ENCODE measurements at regions not wholly inside any gene's neighbourhood (a gene's known extent, or its start where the extent isn't known, plus 50 kb on each side); places are given as distances from the start of the nearest gene placed in this dataset.
"Not testable (repeated sequence)": the region's sequence is repeated elsewhere in the genome, so short reads cannot be mapped to it uniquely, and the experiment has no call there.

GRCh38 chr2:44102790-44103562, 65.7 kb upstream of the PPM1B start:
- Mint-ChIP-seq H3K36me3 (no peaks in the 10 kb centered on the region), H3K27me3 (ENCODE audit: low read depth in 2 of 2) (no peaks in the 10 kb centered on the region), H3K9me3 (no peaks in the 10 kb centered on the region), H3K4me3 (no peak overlapping the region), H3K4me1 (peaks cover 21% of the 10 kb centered on the region in 2 donors), H3K27ac (no peak overlapping the region)
- H3K4me3 ChIP-seq (ENCODE audit: low read length) = no peak overlapping the region
- intact Hi-C loops (cut with micrococcal nuclease) = no loop called here
- no peaks in the 10 kb centered on the region for H3K36me3 ChIP-seq (ENCODE audit: control insufficient read depth, insufficient read depth, low read length)
- WGBS (ENCODE audit: insufficient coverage) = 81% methylated on average over 8 of the region's 8 CpGs
- DNase-seq (no peak), ATAC-seq (no peak)
- no peaks in the 10 kb centered on the region for H3K9me3 ChIP-seq (ENCODE audit: control insufficient read depth, insufficient read depth, low read length)
- no peak for TF ChIP-seq CTCF (IDR thresholded peaks at IDR 0.05)
- no peaks in the 10 kb centered on the region for H3K27me3 ChIP-seq (ENCODE audit: control insufficient read depth, insufficient read depth, low read length)
- no peak overlapping the region for H3K27ac ChIP-seq (ENCODE audit: low read length)
- peaks cover 15% of the 10 kb centered on the region for H3K4me1 ChIP-seq (ENCODE audit: control insufficient read depth, insufficient read depth, low read length)

GRCh38 chr2:44103639-44104038, 65.0 kb upstream of the PPM1B start:
- peaks cover 15% of the 10 kb centered on the region for H3K4me1 ChIP-seq (ENCODE audit: control insufficient read depth, insufficient read depth, low read length)
- Mint-ChIP-seq H3K4me3 (no peak overlapping the region), H3K9me3 (no peaks in the 10 kb centered on the region), H3K27ac (no peak overlapping the region), H3K27me3 (ENCODE audit: low read depth in 2 of 2) (no peaks in the 10 kb centered on the region), H3K4me1 (peaks cover 16 to 18% of the 10 kb centered on the region in 2 donors), H3K36me3 (no peaks in the 10 kb centered on the region)
- 94% methylated on average over 6 of the region's 6 CpGs for WGBS (ENCODE audit: insufficient coverage)
- no peak overlapping the region for H3K4me3 ChIP-seq (ENCODE audit: low read length)
- ATAC-seq = no peak
- TF ChIP-seq CTCF (IDR thresholded peaks at IDR 0.05) = no peak
- H3K9me3 ChIP-seq (ENCODE audit: control insufficient read depth, insufficient read depth, low read length) = no peaks in the 10 kb centered on the region
- H3K27me3 ChIP-seq (ENCODE audit: control insufficient read depth, insufficient read depth, low read length) = no peaks in the 10 kb centered on the region
- H3K27ac ChIP-seq (ENCODE audit: low read length) = no peak overlapping the region
- no peaks in the 10 kb centered on the region for H3K36me3 ChIP-seq (ENCODE audit: control insufficient read depth, insufficient read depth, low read length)
- intact Hi-C loops (cut with micrococcal nuclease) = no loop called here
- DNase-seq = no peak

GRCh38 chr2:44104855-44105271, 63.8 kb upstream of the PPM1B start:
- no peak for TF ChIP-seq CTCF (IDR thresholded peaks at IDR 0.05)
- H3K4me3 ChIP-seq (ENCODE audit: low read length) = no peak overlapping the region
- Mint-ChIP-seq H3K4me1 (peaks cover 13% of the 10 kb centered on the region in 2 donors), H3K27me3 (ENCODE audit: low read depth in 2 of 2) (peaks cover 0 to 3% of the 10 kb centered on the region in 2 donors), H3K36me3 (no peaks in the 10 kb centered on the region), H3K9me3 (no peaks in the 10 kb centered on the region), H3K4me3 (no peak overlapping the region), H3K27ac (no peak overlapping the region)
- H3K36me3 ChIP-seq (ENCODE audit: control insufficient read depth, insufficient read depth, low read length) = no peaks in the 10 kb centered on the region
- H3K27ac ChIP-seq (ENCODE audit: low read length) = no peak overlapping the region
- no peaks in the 10 kb centered on the region for H3K27me3 ChIP-seq (ENCODE audit: control insufficient read depth, insufficient read depth, low read length)
- no peaks in the 10 kb centered on the region for H3K9me3 ChIP-seq (ENCODE audit: control insufficient read depth, insufficient read depth, low read length)
- intact Hi-C loops (cut with micrococcal nuclease) = no loop called here
- ATAC-seq (no peak), DNase-seq (no peak)
- WGBS (ENCODE audit: insufficient coverage) = no CpG with 5 or more reads among the region's 1 CpG
- H3K4me1 ChIP-seq (ENCODE audit: control insufficient read depth, insufficient read depth, low read length) = peaks cover 12% of the 10 kb centered on the region

- H3K27ac ChIP-seq (ENCODE audit: low read length); intact Hi-C loops (cut with micrococcal nuclease); H3K4me3 Mint-ChIP-seq; H3K36me3 Mint-ChIP-seq; H3K9me3 ChIP-seq (ENCODE audit: control insufficient read depth, insufficient read depth, low read length); H3K27me3 Mint-ChIP-seq (ENCODE audit: low read depth in 2 of 2); ATAC-seq; DNase-seq; H3K4me3 ChIP-seq (ENCODE audit: low read length); H3K36me3 ChIP-seq (ENCODE audit: control insufficient read depth, insufficient read depth, low read length); H3K27me3 ChIP-seq (ENCODE audit: control insufficient read depth, insufficient read depth, low read length); H3K4me1 ChIP-seq (ENCODE audit: control insufficient read depth, insufficient read depth, low read length); H3K27ac Mint-ChIP-seq; H3K9me3 Mint-ChIP-seq; H3K4me1 Mint-ChIP-seq: not testable (repeated sequence)
- WGBS (ENCODE audit: insufficient coverage) = 89% methylated on average over 9 of the region's 9 CpGs
Measured at GRCh38 chr2:44106509-44106908, 62.2 kb upstream of the PPM1B start.
